Esophagus (tissue), 2 donors: ENCODE measurements at regions not wholly inside any gene's neighbourhood (a gene's known extent, or its start where the extent isn't known, plus 50 kb on each side); places are given as distances from the start of the nearest gene placed in this dataset.
"Not testable (repeated sequence)": the region's sequence is repeated elsewhere in the genome, so short reads cannot be mapped to it uniquely, and the experiment has no call there.

Experiments used
- H3K27ac ChIP-seq, 2 donors: one replicate each; pipeline ENCODE4 v1.5.1; 2013; ENCODE audit warnings: low read depth in 2 of 2, mild to moderate bottlenecking in 2 of 2, inconsistent platforms in 1 of 2, low read length in 1 of 2, moderate library complexity in 1 of 2
- H3K27me3 ChIP-seq, 2 donors: one replicate each; pipeline ENCODE4 v1.6.1; 2013; ENCODE audit warnings: low read length in 2 of 2, control low read depth in 1 of 2, mild to moderate bottlenecking in 1 of 2; ENCODE audit not compliant: insufficient read depth in 2 of 2, control insufficient read depth in 1 of 2
- H3K36me3 ChIP-seq, 2 donors: one replicate each; pipeline ENCODE4 v1.6.1; 2013; ENCODE audit warnings: low read length in 1 of 2; ENCODE audit not compliant: control insufficient read depth in 2 of 2, insufficient read depth in 2 of 2
- H3K4me1 ChIP-seq, 2 donors: one replicate each; pipeline ENCODE4 v1.6.1; 2013; ENCODE audit warnings: low read length in 1 of 2; ENCODE audit not compliant: control insufficient read depth in 2 of 2, insufficient read depth in 2 of 2
- H3K4me3 ChIP-seq, 2 donors: one replicate each; pipeline ENCODE4 v1.5.1; 2013; ENCODE audit warnings: low read length in 2 of 2, mild to moderate bottlenecking in 2 of 2, low read depth in 1 of 2, moderate library complexity in 1 of 2
- H3K9me3 ChIP-seq, 2 donors: one replicate each; pipeline ENCODE4 v1.6.1; 2013; ENCODE audit warnings: mild to moderate bottlenecking in 2 of 2, low read depth in 1 of 2, low read length in 1 of 2, moderate library complexity in 1 of 2; ENCODE audit not compliant: control insufficient read depth in 2 of 2, insufficient read depth in 1 of 2
- WGBS, 2 donors: extraction: QIAGEN DNeasy Blood & Tissue Kit; methylation state at CpG; one replicate each; pipeline ENCODE4 v1.1.7; 2013; 5-methylcytosine and 5-hydroxymethylcytosine counted together
- donor health status: healthy with polysubstance abuse.
- donor health status: Bipolar disorder and iron deficiency.

- no peak overlapping the region for H3K4me3 ChIP-seq
- H3K9me3 ChIP-seq, result peaks cover 0 to 2% of the 10 kb centered on the region in 2 donors
- H3K4me1 ChIP-seq, result no peaks in the 10 kb centered on the region
- H3K36me3 ChIP-seq, result no peaks in the 10 kb centered on the region
- H3K27me3 ChIP-seq, result no peaks in the 10 kb centered on the region
- 56 to 62% methylated on average over 2 of the region's 2 CpGs for WGBS, 2 donors
- H3K27ac ChIP-seq, result no peak overlapping the region
Observed at GRCh38 chr2:155502766-155503165, 804.3 kb downstream of the KCNJ3 start.

- WGBS, 2 donors, result 66 to 79% methylated on average over 1 of the region's 1 CpG
- peaks cover 0 to under 1% of the 10 kb centered on the region in 2 donors for H3K9me3 ChIP-seq
- no peaks in the 10 kb centered on the region for H3K4me1 ChIP-seq
- H3K27ac ChIP-seq, result no peak overlapping the region
- no peaks in the 10 kb centered on the region for H3K27me3 ChIP-seq
- no peak overlapping the region for H3K4me3 ChIP-seq
- no peaks in the 10 kb centered on the region for H3K36me3 ChIP-seq
Observed at GRCh38 chr2:155498106-155498505, 799.6 kb downstream of the KCNJ3 start.

DNA sequence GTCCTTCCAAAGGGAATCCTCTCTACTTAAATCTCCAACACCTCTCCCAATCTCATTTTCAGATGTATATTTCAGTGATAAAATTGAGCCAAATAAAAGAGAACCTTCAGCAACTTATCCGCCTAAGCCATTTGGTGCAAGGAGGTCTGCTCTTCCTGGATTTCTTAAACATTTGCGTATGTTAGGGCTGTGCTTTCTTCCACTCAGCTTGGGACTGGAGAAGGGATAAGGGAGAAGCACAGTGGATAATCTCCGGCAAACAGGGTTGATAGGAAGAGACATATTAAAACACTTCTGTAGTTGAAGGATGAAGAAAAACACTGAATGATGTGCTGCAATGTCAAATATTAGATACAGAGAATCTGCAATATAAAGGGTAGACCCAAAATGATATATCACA, 796.2 kb downstream of the KCNJ3 start:
- Histone ChIP-seq H3K36me3 (no peaks in the 10 kb centered on the region), H3K9me3 (no peaks in the 10 kb centered on the region), H3K27ac (no peak overlapping the region), H3K27me3 (no peaks in the 10 kb centered on the region), H3K4me1 (no peaks in the 10 kb centered on the region), H3K4me3 (no peak overlapping the region)
- 60 to 61% methylated on average over 3 of the region's 3 CpGs for WGBS, 2 donors

DNA sequence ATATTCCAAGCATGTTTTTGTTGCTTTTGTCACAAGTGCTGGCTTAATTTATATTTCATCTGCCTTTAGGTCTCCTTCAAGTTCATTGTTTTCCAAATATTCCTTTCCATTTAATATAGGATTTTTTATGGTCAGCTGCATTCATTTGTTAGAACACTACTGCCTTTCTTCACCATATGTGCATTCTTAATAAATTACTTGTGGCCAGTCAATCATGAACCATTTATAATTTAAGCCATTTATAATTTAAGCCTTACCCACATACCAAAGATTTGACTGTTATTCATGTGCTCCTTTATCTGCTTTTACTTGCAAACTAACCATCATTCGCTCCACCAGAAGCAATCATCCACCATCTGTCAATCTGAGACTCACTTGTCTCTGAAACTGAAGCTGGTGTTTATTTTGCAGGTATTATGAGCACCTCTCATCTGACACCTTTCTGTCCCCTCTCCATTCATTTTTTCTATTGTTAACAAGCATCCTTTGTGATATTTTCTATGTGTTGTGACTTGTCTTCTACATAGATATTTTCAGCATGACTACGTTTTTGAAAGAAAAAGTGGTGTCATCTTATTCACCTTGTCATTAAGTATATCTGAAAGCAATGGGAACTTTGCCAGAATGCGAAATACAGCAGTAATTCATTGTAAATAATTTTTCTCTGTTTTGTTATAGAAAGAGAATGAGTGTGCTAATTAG, 786.8 kb downstream of the KCNJ3 start:
- Histone ChIP-seq H3K4me1 (no peaks in the 10 kb centered on the region), H3K27me3 (no peaks in the 10 kb centered on the region), H3K9me3 (no peaks in the 10 kb centered on the region), H3K36me3 (no peaks in the 10 kb centered on the region), H3K27ac (no peak overlapping the region), H3K4me3 (no peak overlapping the region)
- 56 to 60% methylated on average over 3 of the region's 3 CpGs for WGBS, 2 donors

DNA sequence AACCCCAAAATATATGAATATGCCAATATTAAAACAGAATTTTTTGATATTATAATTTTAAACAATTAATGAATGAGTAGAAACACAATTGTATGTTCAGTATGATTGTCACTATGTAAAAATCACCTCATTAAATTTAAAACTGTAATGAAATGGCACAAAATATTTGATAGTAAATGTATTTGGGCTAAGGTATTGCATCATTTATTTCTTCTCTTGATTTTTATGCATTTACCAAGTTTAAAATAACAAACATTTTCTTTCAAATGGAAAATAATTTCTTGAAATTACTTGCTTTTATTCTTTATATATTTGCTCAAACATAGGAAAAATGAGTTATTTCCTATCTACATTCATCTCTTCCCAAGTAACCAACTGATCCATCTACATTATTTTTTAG, 782.6 kb downstream of the KCNJ3 start:
- Histone ChIP-seq H3K27ac (no peak overlapping the region), H3K4me1 (no peaks in the 10 kb centered on the region), H3K27me3 (no peaks in the 10 kb centered on the region), H3K4me3 (no peak overlapping the region), H3K9me3 (no peaks in the 10 kb centered on the region), H3K36me3 (no peaks in the 10 kb centered on the region)

DNA sequence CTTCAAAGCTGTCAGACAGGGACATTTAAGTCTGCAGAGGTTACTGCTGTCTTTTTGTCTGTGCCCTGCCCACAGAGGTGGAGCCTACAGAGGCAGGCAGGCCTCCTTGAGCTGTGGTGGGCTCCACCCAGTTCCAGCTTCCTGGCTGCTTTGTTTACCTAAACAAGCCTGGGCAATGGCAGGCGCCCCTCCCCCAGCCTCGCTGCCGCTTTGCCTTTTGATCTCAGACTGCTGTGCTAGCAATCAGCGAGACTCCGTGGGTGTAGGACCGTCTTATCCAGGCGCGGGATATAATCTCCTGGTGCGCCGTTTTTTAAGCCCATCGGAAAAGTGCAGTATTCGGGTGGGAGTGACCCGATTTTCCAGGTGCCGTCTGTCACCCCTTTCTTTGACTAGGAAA, 773.5 kb downstream of the KCNJ3 start:
- whole genome bisulfite sequencing, 2 donors, result 88 to 93% methylated on average over 13 of the region's 14 CpGs
- not testable (repeated sequence) for H3K36me3 ChIP-seq, H3K4me1 ChIP-seq, H3K4me3 ChIP-seq, H3K27me3 ChIP-seq, H3K9me3 ChIP-seq, H3K27ac ChIP-seq

DNA sequence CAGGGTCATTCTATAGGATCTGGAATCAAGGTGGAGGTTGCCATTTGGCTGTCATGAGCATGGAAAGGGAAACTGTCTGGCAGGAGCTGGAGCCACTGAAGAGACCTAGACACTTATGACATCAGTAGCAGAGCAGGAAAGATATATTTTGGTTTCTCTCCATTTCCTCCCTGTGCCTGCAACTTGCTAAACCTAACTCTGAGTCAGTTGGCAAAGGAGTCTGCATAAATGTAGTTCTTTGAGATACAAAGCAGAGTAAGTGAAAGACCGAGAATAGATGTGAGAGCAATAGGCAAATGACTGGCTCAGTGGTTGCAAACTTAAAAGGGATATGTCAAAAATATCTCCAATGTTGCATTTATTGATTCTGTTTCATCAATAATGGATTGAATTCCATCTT, 757.7 kb downstream of the KCNJ3 start:
- no peaks in the 10 kb centered on the region for H3K36me3 ChIP-seq
- H3K4me1 ChIP-seq, result no peaks in the 10 kb centered on the region
- no peaks in the 10 kb centered on the region for H3K9me3 ChIP-seq
- no peaks in the 10 kb centered on the region for H3K27me3 ChIP-seq
- no peak overlapping the region for H3K4me3 ChIP-seq
- WGBS, 2 donors, result 73 to 75% methylated on average over 1 of the region's 1 CpG
- no peak overlapping the region for H3K27ac ChIP-seq

DNA sequence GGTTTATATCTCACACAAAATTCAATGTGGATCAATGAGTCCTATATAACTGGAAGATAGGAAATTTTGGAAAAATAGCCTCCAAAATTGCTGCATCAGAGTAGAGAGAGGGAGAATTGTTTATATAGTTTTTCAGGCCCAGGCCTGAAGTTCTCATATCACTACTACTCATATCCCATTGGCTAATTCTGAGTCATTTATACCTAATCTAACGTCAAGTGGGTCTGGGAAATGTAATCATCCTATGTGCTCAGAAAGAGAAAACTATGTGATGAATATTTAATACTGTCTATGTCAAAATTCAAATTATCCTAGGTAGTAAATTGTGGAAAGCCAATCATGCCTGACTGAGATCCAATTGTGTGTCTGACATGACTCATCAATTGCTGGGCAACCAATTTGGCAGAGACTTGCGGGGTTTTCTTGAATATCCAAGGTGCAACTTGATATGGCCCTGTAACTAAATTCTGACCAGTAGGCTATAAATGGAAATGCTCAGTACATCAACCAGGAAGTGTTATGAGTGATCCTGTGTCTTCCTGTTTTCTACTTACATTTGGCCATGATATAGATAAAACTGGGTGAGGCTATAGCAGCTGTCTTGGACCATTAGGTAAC, 744.4 kb downstream of the KCNJ3 start:
- H3K4me3 ChIP-seq, result no peak overlapping the region
- H3K4me1 ChIP-seq, result no peaks in the 10 kb centered on the region
- WGBS, 2 donors, result 46 to 57% methylated on average over 2 of the region's 2 CpGs
- H3K27ac ChIP-seq, result no peak overlapping the region
- H3K9me3 ChIP-seq, result no peaks in the 10 kb centered on the region
- H3K36me3 ChIP-seq, result no peaks in the 10 kb centered on the region
- H3K27me3 ChIP-seq, result no peaks in the 10 kb centered on the region

- Histone ChIP-seq H3K4me3 (no peak overlapping the region), H3K9me3 (no peaks in the 10 kb centered on the region)
Observed at GRCh38 chr2:155442088-155442487, 743.6 kb downstream of the KCNJ3 start.

GRCh38 chr2:155431004-155431507, 732.6 kb downstream of the KCNJ3 start:
- Histone ChIP-seq H3K4me1 (no peaks in the 10 kb centered on the region), H3K36me3 (no peaks in the 10 kb centered on the region), H3K9me3 (no peaks in the 10 kb centered on the region), H3K27me3 (no peaks in the 10 kb centered on the region), H3K4me3 (no peak overlapping the region), H3K27ac (no peak overlapping the region)
- WGBS, 2 donors, result 87 to 89% methylated on average over 9 of the region's 9 CpGs

More at GRCh38 chr2:155442088-155442487, 743.6 kb downstream of the KCNJ3 start:
- 63 to 64% methylated on average over 2 of the region's 2 CpGs for WGBS, 2 donors
- no peaks in the 10 kb centered on the region for H3K27me3 ChIP-seq
- no peaks in the 10 kb centered on the region for H3K36me3 ChIP-seq
- H3K4me1 ChIP-seq, result no peaks in the 10 kb centered on the region
- no peak overlapping the region for H3K27ac ChIP-seq
